GM19328 (cell line): ENCODE measurements at regions not wholly inside any gene's neighbourhood (a gene's known extent, or its start where the extent isn't known, plus 50 kb on each side); places are given as distances from the start of the nearest gene placed in this dataset.

Experiments used
- ATAC-seq: cut with Tn5 transposase; IDR thresholded peaks from one replicate; pipeline ENCODE4 v1.9.1; 2021; ENCODE audit warnings: mild to moderate bottlenecking, moderate library complexity; ENCODE audit not compliant: unreplicated experiment

GRCh38 chr5:31100047-31100575, 93.4 kb upstream of the CDH6 start:
- ATAC-seq = no peak

- ATAC-seq = no peak
Measured at GRCh38 chr5:31098811-31099210, 94.7 kb upstream of the CDH6 start.

DNA sequence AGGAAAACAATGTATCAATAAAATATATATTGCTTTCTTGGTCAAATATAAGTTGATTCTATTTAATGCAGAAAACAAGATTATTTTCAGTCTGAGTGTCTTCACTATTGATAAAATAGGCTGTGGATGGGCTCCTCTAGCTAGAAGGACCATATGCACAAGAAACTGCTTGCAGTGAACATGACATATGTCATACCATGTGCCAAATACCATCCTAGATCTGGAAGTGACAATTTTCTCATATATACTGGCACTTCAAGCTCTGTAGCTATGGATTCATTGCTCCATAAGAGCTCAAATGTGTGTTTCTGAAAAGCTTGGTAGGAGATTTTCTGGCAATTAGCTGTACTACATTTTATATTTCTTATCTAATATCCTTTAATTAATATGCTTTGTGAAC, 95.6 kb upstream of the CDH6 start:
- no peak for ATAC-seq

GRCh38 chr5:31096238-31096865, 97.1 kb upstream of the CDH6 start:
- ATAC-seq = no peak

GRCh38 chr5:31095796-31096195, 97.7 kb upstream of the CDH6 start:
- ATAC-seq = no peak

- ATAC-seq = no peak
Measured at GRCh38 chr5:31091501-31091900, 102.0 kb upstream of the CDH6 start.

DNA sequence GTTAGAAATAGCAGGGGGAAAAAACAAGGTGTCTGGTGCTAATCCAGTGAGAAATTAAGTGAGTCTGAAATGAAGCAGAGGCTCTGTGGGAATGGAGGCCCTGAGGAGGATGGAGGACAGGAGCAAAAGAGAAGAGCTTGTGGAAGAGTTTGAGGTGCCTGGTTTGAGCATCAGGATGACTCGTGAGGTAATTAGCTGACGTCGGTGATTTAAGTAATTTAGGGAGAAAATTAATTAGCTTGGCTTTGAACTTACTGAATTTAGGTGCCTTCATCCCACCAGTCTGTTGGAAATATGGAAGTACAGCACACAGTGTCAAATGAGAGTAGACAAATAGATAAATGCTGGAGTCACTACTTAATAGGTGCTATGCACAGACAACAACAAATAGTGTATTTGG, 103.0 kb upstream of the CDH6 start:
- no peak for ATAC-seq

DNA sequence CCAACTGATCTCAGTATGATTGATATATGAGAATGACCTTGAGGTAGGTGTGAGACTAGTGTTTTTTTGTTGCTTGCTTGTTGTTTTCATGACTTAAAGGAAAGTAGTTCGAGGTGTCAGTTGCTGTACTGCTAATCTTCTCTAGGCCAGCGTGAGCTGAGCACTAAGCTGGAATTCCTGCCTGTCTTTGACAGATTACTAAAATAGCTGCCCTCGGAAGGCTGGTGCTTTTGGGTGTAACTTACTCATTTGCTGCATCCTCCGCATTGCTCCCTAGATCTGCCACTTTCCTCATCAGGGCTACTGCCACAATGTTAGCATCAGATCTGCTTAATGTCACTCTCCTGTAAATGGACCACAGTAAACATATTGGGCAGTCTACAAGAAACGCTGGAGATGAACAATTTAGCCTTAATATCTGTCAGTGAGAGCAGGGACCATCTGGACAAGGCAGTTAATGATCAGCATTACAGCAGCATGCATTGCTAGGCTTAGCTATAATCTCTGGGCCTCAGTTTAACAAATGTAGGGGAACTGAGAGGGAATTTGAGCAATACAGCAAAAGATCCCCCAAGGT, 106.6 kb upstream of the CDH6 start:
- ATAC-seq = no peak

GRCh38 chr5:31084871-31085270, 108.6 kb upstream of the CDH6 start:
- ATAC-seq = no peak

DNA sequence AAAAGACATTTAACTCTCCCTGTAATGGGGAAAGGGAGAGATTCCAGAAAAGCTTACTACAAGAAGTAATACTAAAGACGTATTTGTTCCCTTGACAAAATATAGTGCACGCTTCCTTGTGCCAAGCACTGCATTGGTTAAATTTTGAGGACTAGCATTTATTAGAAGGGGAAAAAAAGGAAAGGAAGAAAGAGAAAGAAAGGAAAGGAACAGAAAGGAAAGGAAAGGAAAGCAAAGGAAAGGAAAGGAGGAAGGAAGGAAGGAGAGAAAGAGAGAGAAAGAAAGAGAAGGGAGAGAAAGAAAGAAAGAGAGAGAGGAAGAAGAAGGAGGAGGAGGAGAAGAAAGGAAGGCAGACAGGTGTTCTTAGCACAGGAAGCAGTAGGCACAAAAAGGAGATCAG, 110.1 kb upstream of the CDH6 start:
- ATAC-seq = no peak

GRCh38 chr5:31079668-31080067, 113.8 kb upstream of the CDH6 start:
- ATAC-seq = no peak

- ATAC-seq = no peak
Measured at GRCh38 chr5:31078956-31079355, 114.5 kb upstream of the CDH6 start.

- no peak for ATAC-seq
Measured at GRCh38 chr5:31075981-31076380, 117.5 kb upstream of the CDH6 start.

DNA sequence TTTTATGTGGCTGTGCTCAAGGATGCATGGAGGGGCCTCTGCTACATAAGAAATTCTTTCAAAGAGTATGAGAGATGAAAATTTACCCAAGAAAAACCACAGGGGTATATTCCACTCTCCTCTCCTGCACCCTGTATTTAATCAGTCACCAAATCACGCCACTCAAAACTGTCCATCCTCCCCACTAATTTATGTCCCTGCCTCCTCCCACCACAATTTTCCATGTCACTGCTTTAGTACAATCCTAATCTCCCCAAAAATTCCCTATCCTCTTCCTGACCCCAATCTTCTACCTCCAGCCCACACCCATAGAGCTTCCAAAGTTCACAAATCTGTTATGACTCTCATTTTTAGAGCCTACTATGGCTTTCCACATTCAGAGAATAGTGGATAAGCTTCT, 125.2 kb upstream of the CDH6 start:
- ATAC-seq = no peak

GRCh38 chr5:31066655-31067328, 126.7 kb upstream of the CDH6 start:
- no peak for ATAC-seq

DNA sequence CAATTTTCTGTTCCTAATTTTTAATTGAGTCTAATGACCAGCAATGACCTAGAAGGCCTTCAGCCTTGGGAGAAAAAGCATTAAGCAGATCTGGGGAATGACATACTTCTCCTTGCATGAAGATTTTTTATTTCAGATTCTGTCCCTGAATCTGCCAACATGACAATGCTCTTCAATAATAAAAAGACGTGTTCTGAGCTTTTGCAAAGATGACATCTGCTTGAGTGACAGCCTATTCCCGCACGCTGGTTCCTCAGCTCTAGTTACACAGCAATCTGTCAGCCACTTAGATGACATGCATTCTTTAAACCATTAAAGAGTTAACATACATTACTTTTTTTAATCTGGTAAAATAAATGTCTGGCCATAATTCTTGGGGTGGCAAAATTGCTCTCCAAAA, 129.3 kb upstream of the CDH6 start:
- no peak for ATAC-seq

GRCh38 chr5:31062902-31063580, 130.4 kb upstream of the CDH6 start:
- no peak for ATAC-seq

- no peak for ATAC-seq
Measured at GRCh38 chr5:31059889-31060288, 133.6 kb upstream of the CDH6 start.

GRCh38 chr5:31054453-31054852, 139.0 kb upstream of the CDH6 start:
- ATAC-seq = no peak

GRCh38 chr5:31052937-31053658, 140.4 kb upstream of the CDH6 start:
- no peak for ATAC-seq

- ATAC-seq = no peak
Measured at GRCh38 chr5:31051316-31051715, 142.2 kb upstream of the CDH6 start.
